AML-193 (cell line): ENCODE measurements at regions not wholly inside any gene's neighbourhood (a gene's known extent, or its start where the extent isn't known, plus 50 kb on each side); places are given as distances from the start of the nearest gene placed in this dataset.

Experiments
- DNase-seq, 2 experiments: peaks; one replicate each; lab custom pipeline; 2025; lab: John Stamatoyannopoulos, UW

DNA sequence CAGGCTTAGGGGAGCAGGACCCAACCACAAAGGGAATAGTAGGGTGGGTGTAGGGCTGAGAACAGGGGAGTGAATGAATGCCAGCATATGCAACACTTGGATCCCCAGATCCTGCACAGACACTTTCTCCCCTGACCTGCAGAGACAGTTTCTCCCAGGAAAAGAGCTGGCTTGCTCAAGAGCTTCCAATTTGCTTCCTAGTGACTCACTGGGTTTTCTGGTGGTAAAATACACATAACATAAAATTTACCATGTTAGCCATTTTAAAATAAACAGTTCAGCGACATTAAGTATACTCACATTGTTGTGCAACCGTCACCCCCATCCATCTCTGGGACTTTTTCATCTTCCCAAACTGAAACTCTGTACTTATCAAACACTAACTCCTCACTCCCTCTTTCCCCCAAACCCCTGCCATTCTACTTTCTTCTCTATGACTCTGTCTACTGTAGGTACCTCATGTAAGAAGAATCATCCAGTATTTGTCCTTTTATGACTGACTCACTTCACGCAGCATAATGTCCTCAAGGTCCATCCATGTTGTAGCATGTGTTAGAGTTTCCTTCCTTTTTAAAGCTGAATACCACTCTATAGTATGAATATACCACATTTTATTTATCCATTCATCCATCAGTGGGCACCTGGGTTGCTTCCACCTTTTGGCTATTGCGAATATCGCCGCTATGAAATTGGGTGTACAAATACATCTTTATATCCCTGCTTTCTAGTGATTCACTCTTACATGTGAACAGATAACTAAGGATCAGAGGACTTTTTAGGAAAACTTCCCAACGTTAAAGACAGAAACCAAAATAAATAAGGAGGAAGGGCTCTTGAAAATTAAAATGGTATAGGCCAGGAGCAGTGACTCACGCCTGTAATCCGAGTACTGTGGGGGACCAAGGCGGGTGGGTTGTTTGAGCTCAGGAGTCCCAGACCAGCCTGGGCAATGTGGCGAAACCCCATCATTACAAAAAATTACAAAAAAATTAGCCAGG is 95.6 kb upstream of the TJP1 start:
- DNase-seq: no peak

DNA sequence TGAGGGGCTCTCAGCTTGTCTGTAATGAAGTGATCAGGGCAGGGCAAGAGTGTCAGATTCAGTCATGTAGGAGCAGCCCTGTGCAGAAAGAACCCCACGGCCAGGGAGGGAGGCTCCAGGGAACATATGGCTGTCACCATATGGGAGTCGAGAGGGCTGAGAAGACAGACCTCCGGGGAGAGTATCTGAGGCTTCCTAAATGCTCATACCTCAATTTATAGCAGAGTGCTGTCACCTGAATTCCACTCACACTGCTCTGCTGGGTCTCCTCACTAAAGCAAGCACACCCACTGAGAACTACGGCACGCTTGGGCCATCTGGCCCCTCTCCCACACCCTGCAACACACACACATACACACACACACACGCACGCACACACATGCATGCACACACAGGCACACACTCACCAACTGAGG is 92.3 kb upstream of the TJP1 start:
- no peak for DNase-seq

DNA sequence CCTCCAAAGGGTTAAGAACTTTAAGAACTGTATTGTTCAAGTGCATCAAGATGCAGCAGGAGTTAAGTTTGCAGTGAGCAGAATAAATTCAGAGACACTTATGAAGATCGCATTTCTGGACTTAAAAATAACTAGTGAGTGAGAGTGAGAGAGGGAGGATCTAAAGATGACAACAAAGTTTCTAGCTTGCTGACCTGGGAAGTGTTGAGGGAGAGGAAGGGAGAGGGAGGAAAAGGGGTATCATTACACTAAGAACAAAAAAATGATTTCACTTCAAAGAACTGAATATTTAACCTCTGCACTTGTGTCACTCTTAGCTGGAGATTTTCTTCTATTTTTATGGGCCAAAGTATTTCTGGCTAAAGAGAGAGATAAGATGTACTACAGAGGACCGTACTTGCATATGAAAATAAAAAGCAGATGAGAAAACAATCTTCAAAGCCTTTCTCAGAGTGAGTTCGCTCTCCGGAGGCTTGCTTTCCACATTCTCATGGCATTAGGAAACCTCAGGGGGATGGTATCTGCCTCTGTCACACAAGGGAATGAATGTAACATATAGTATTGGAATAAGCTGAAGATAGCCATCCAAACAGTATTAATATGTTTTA is 91.4 kb upstream of the TJP1 start:
- no peak for DNase-seq

DNA sequence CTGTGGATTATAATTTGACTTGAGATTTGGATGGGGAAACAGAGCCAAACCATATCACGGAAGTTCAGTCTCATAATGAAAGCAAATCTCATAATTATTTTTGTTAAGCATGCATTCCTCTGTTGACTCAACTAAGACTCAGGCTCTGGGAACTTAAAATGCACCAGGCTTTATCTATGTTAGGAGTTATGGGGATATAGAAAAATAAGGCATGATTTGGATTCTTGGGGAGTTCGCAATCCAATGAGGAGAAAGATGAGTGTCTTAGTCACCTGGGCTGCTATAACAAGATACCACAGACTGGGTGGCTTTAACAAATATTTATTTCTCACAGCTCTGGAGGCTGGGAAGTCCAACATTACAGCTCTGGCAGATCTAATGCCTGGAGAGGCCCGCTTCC is 89.4 kb upstream of the TJP1 start:
- DNase-seq: no peak

DNA sequence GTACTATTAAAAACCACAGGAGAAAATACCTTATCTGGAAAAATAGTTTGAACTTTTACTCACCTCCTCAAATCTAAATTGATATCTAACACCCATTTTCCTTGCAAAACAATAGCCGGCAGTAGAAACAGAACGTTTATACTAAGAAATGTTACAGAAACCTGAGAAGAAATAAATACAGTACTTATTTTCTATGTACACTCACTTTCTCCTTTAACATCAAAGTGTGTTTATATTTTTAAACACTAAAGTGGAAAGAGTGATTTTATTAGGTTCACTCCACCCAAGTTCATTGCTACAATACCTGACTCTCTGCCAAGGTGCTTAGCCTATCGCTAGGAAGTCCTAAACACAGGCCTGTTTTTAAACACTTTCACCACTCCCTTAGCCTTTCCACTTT is 87.8 kb upstream of the TJP1 start:
- no peak for DNase-seq

DNA sequence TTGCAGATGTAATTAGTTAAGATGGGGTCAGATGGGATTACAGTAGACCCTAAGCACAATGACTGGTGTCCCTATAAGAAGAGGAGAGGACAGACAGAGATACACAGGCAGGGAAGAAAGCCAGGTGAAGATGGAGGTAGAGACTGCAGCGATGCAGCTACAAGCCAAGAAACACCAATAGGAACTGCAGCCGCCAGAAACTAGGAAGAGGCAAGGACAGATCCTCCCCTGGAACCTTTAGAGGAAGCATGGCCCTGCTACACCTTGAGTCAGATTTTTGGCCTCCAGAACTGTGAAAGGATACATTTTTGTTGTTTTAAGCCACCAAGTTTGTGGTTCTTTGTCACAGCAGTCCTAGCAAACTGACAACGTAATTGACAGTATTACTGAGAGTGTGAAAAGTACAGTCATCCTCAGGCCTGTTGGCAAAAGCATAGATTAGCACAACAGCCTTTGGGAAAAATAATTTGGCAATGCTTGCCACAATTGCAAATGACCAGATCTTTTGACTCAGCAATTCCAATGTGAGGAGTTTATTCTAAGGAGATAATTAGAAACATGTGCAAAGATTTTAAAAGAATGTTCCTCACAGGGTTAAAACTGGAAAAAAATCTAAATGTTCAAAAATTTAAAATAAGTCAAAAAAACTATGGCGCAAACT is 82.6 kb upstream of the TJP1 start:
- no peak for DNase-seq

DNA sequence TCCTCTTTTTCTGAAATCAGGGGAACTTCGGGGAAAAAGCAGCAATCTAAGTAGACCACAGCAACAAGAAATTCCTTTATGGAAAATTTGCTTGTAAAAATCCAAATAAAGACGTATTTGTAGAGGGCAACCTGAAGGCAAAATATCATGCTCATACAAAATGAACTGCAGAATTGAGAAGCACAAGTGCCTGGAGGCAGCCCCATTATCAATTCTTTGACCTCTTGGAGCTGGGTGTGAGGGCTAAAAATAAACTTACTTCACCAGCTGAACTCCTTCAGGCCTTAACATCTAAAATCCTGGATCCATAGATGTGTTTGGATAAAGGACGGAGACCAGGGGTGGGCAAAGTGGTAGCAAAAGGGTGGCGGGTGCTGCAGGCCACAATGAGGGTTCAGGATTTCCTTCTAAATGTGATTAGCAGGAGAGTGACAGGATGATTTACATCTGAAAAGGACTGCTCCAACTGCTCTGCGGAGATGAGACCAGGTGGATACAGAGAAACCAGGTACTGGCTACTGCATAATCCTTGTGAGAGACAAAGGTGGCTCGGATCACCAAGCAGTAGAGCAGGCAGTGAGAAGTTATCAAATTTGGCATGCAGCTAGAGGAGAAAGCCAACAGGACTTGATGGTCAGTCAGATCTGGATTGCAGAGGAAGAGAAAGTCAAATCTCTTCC is 81.7 kb upstream of the TJP1 start:
- DNase-seq: no peak

DNA sequence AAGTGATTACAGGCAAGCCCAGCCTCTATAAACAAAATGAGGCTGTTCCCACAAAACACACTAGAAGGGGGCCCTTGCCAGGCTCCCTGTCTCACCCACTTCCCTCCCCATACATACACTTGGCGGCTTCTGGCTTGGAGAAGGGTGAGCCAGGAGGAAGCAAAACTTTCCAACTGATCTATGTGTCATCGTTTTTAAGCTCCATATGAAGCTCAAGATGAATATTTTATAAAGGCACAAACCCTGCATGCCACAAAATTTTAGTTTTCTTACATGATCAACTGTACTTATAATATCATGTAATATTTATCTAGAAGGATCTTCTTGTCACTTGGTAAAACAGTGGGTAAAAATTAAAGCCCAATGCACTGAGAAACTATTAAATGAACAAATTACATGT is 80.8 kb upstream of the TJP1 start:
- DNase-seq: no peak

DNA sequence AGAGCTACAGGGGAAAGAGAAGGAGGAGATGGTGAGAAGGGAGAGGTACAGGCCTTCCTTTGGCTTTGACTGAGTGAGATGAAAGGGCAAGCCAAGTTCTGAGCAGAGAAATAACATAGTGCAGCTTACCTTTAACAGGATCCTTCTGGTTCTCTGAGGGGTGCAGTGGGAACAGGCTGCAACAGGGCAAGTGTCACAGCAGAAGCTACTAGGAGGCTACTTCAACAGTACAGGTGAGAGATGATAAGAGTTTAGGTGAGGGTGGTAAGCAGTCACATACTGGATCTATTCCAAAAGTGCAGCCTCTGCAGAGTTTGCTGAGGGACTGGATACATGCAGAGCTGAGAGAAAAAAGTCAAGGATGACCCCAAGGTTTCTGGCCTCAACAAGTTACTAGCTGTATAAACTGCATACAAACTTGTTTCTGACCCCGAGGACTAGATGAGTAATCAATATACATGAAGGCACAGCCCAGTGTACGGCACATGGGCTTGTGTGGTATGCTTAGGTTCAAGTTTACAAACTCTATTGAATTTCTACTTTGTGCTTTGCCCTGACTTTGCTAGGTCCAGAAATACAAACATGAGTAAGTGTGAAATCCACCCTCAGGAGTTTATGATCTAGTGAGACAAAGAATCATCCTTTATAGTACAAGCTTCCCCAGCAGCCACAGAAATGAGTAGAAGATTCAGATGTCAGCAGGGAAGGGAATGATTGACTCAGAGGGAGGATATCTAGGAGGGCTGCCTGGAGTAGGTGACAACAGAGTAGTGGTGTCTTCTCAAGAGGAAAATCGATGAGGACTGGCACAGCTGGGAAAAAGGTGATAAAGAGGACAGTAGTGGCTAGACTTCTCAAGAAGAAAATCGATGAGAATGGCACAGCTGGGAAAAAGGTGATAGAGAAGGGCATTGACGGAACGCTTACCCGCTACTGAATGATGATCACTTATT is 78.2 kb upstream of the TJP1 start:
- DNase-seq: no peak

DNA sequence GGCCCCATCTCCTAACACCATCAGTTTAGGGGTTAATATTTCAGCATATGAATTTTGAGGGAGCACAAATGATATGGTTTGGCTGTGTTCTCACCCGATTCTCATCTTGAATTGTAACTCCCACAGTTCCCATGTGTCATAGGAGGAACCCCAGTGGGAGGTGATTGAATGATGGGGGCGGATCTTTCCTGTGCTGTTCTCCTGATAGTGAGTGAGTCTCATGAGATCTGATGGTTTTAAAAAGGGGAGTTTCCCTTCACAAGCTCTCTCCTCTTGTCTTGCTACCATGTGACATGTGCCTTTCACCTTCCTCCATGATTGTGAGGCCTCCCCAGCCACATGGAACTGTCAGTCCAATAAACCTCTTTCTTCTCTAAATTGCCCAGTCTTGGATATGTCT is 73.8 kb upstream of the TJP1 start:
- no peak for DNase-seq

DNA sequence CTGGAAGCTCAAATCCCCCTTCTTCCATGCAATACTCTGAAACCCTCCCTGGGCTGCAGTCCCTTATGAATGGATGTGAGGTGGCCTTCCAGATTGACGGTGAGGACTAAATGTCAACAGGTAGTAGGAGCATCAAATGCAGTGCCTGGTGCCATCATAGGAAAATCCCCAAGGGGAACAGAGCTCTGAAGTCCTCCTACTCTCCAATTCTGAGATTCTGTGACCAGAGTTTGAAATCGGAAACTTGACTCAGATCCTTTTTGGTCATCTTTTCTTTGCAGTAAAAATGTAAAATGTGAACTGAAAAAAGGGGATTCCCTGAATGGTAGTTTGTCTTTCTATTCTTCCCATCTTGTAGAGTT is 68.8 kb upstream of the TJP1 start:
- no peak for DNase-seq

DNA sequence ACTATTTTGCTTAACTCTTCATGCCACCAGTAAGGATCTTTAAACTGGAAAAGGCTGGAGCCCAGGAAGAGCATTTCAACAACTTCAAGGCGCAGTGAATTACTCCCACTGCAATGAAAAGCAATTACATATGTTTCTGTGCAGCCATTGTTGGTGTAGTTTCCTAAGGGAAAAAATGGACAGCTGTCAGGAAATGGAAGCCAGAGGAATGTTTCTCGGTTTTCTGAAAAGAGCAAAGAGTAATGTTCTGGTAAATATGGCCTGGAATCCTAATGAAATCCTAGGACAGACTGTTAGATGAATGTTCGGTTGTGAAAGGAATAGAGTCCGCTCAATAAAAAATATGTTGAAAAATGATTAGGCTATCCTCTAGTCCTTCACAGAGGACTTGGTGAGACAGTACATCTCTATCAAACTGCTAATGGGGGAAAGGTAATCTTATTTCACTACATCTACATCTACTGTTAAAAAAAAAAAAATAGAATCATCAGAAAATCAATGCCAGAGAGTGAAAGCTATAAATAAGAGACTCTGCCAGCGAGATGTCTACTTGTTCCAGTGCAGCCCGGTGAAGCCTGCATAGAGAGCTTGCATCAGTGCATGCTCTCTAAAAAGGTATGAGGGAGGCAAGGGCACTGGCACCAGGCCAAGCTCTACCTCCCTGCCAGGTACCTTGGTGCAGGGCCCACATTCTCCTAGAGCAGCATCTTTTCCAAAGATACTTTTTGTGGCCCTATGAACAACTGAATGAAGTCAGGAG is 68.2 kb upstream of the TJP1 start:
- no peak for DNase-seq

DNA sequence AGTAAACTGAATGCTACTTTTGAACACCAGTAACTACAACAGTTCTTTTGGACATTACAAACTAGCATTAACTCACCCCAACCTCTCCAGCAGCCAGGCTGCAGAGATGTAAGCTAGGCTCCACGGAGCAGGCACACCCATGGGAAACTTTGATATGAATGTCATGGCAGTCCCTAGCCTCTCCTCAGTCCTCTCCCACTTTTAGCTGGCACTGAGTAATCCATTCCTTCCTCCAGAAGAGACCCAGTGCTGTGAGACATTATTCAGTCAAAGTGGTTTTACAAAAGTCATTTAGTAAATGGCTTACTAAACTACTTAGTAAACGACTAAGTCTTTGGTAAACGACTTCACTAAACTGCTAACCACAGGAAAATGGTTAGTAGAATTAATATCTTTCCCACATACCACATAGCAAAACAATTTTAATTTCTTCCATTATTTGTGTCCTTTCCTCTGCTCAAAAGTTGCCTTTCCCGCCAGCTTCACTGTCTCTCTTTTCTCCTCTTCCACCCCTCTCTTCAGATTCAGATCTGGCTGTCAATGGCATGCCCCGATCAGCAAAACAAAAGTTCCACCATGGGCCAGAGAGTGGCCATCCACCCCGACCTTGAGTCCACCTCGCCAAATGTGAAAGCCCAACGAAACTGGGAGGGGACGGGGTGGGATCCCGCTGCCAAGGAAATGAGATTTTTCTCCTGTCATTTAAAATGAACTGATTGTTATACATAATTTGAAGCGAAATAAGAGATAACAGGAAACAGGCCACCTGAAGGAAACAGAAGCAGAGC is 67.5 kb upstream of the TJP1 start:
- DNase-seq: no peak

DNA sequence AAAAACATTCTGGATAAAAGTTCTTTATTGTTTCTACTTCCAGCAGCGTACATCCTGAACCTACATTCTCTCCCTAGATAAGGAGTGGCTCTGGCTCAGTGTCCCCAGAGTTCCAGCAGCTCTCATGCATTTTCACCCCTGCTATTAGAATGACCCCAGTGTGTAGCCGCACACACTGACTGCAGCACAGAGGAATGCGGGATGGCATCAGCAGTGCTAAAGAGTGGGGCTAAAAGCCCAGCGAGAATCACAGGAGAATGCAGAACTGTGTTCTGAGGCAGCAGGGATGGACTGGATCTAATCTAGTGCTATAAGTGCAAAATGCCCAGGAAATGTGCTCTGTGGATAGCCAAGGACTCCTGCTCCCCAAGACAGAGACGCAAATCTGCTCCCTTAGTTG is 66.4 kb upstream of the TJP1 start:
- DNase-seq: no peak

DNA sequence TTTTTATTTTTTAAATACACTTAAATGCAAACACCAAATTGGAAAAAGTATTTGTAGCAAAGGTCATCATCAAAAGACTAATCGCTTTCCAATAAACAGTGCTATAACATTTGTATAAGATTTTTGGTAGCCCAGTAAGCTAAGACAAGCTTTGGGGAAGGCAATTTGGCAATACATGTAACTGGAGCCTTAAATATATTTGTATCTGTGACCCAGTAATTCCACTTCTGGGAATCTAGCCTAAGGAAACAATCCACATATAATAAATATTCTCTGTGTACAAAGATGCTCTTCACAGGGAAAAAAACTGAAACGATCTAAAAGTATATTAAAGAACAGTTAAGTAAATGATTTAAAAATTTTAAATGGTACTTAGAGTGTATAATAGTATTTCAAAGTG is 65.5 kb upstream of the TJP1 start:
- DNase-seq: no peak

DNA sequence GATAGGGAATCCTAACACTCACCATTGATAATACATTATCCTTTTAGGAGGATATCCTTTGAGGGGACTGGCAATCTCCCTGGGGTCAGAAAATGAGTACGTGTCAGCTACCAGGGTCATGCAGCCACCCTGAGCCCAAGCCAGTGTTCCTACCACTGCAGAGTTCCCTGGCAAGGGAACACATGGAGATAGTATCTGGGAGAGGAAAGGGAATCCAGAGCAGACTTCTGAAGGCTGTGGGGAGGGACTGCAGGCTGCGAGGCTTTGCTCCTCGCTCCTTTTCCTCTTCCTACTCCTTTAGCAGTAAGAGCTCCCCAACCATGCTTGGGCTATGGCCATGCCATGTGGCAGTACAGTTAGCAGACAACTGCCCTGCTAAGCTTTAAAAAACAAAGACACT is 62.9 kb upstream of the TJP1 start:
- DNase-seq: no peak

DNA sequence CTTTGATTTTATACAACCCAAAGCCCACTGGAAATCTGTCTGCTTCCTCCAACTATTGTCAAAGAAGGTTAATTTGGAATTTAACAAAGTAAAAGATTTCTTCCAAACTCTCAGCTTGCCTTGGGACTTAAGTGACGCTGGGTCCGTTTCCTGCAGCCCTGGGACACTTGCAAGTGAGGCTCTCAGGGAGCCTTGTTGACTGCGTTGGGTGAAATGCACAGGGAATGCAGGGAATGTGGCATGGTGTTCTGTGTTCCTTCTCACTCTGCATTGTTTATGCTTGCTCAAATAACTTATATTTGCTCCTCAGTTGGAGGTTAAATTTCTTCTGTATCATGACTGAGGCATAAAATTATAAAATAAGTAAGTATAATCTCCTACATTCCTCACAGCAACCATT is 60.9 kb upstream of the TJP1 start:
- no peak for DNase-seq

DNA sequence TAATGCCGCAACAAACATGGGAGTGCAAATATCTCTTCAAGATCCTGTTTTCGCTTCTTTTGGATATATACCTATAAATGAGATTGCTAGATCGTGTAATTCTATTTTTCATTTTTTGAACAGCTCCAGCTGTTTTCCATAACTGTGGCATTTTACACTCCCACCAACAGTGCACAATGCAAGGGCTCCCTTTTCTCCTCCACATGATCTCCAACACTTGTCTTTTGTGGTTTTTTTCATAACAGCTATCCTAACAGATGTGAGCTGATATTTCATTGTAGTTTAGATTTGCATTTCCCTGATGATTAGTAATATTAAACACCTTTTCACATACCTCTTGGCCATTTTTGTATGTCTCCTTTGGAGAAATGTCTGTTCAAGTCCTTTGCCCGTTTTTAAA is 58.6 kb upstream of the TJP1 start:
- DNase-seq: no peak

DNA sequence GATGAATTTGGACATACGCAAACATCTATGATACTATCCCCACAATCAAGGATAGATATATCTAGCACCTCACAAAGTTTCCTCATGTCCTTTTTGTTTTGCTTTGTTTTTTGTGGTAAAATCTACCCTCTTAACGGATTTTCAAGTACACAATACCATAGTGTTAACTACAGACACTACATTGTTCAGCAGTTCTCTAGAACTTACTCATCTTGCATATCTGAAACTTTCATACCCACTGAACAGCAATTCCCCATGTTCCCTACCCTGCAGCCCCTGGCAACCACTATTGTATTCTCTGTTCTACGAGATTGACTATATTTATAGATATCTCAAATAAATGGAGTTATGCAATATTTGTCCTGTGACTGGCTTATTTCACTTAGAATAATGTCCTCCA is 58.1 kb upstream of the TJP1 start:
- no peak for DNase-seq

DNA sequence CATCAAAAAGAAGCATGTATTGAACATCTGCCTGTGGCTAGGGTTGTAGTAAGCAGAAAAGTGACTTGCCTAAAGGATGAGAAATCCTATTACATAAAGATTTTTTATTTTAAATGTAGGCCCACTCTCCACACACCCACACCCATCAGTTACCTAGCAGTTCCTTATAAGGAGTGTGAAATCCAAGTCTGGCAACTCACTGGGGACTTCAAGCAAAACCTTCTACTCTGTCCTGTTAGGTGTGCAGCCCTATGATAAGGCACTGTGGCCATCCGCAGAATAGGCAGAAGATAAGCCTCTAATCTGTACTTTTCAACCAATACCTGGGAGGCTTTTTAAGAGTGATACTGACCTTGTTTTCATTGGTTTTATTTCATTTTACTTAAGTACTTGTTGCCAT is 52.7 kb upstream of the TJP1 start:
- DNase-seq: no peak
